ENCODE measurements at regions not wholly inside any gene's neighbourhood (a gene's known extent, or its start where the extent isn't known, plus 50 kb on each side); places are given as distances from the start of the nearest gene placed in this dataset.

DNA sequence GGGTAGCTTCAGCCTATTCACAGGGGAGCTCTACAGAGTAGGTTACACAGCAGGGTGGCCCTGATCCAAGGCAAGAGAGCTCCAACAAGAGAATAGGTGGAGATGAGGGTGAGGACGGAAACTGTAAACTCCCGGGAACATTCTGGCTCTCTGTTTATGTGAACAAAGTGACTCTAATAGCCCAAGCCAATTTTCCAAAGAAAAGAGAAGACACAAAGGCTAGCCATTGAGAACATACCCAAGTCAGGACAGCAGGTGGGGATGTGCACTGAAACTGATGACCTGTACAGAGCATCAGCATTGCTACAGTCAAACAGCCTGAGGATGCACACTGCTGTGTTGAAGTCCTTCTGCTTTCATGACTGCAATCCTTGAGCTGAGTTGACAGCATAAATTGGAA lies 136.0 kb upstream of the TOP1 start:
- TF ChIP-seq BHLHE40 (IDR thresholded peaks at IDR 0.05; ENCODE audit: borderline replicate concordance) = no peak
- TF ChIP-seq TARDBP (IDR thresholded peaks at IDR 0.05) = no peak
- no peak for TF ChIP-seq SP1 (IDR thresholded peaks at IDR 0.05)
- TF ChIP-seq ARNT (IDR thresholded peaks at IDR 0.05) = no peak
- TF ChIP-seq CTBP1 (IDR thresholded peaks at IDR 0.05; ENCODE audit: borderline replicate concordance) = no peak
- no peak for TF ChIP-seq FOXM1 (IDR thresholded peaks at IDR 0.05; ENCODE audit: borderline replicate concordance)
- no peak for TF ChIP-seq SUZ12 (IDR thresholded peaks at IDR 0.05)
- TF ChIP-seq ELF4 (IDR thresholded peaks at IDR 0.05) = no peak
- no peak for TF ChIP-seq FOXA1 (IDR thresholded peaks at IDR 0.05)
- TF ChIP-seq HDGF (IDR thresholded peaks at IDR 0.05; ENCODE audit: borderline replicate concordance) = no peak
